ENCODE measurements at regions not wholly inside any gene's neighbourhood (a gene's known extent, or its start where the extent isn't known, plus 50 kb on each side); places are given as distances from the start of the nearest gene placed in this dataset.

DNA sequence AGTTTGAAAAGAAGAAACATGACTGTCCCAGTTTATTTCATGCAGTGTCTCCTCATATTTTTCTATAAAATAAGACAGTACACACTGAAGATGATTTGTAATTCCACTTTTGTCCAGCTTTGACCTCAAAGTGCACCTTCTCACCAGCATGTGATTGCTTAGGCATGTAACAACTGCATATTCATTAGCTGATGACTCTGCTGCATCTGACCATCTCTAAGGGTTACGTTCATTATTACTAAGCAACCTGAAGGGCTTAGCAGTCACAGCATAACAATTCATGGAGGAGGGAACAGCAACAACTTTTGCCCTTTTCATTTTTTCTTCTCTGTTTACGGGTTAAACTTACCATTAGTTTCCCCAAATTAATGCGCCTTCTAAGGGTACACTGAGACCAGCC is 330.6 kb upstream of the PIK3C3 start:
- no peak for DNase-seq (ENCODE audit: low read depth)

DNA sequence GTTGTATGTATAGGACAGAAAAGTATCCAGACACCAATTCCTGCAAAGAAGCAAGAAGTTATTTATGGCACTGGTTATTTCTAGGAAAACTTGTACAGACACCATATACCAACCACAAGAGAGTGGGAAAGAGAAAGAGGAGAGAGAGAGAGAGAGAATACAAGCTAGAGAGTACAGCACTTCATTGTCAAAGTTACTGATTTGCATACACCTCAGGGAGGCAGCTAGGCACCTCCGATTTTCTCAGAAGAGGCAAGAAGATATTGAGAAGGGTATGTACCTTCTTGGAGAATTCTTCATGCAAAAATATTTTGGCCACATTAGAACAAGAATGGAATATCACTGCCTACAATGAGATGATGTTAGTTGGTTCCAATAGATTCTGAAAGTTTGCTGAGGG is 333.9 kb upstream of the PIK3C3 start:
- DNase-seq (ENCODE audit: low read depth): no peak

DNA sequence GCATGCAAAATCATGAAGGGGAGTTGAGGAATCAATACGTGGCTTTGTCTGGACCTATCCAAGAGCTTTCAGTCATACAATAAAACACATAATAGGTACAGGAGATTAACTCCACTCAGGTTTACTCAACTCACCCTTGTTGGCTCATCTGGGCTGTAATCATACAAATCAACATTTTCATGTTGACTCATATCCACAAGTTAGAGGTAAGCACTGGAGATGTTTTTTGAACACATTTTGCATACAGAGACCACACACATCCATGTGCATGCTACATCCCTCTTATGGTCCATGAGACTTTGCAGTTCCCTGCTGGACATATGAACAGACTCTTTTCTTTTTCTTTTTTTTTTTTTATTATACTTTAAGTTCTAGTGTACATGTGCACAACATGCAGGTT is 336.9 kb upstream of the PIK3C3 start:
- no peak for DNase-seq (ENCODE audit: low read depth)

DNA sequence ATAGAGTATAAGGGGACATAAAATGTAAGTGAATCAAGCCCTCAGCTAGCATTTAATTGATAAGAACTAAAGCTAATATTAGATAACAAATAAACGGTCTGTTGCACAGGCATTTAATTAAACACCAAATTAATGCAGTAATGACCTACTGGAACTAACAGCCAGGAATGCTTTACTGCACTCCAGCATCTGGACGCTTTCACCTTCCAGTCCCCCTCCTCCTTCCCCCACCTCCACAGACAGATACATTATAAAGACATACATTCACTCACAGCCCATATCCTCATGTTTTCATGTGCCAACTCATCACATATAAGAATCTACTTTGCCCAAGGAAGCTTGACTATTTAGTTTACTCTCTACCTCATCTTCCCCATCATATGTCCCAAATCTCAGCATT is 337.4 kb upstream of the PIK3C3 start:
- no peak for DNase-seq (ENCODE audit: low read depth)

DNA sequence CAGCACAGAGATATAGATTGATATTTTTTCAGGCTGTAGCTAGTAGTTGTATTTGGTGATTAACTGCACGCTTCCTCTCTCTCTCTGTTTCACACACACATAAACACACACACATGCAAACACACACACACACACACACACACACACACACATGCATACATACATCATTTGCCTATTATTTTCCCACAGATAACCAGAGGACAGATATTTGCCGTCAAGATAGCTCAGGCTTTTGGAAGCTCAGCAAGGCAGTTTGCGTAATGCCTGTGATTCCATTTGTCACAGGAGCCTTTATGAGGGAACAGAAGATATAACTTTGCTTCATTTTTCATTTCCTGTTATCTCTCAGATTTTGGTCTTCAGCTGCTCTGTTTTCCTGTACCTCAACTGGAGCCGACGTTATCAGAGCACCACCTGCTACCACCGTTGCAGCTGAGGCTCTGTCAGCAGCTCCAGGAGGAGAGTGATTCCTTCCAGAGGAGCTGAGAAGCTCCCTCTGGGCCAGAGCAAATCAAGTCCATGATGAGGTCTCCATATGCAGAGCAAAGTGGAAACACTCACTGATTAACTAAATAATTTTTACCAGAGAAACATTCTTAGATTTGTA is 341.9 kb upstream of the PIK3C3 start:
- no peak for DNase-seq (ENCODE audit: low read depth)

DNA sequence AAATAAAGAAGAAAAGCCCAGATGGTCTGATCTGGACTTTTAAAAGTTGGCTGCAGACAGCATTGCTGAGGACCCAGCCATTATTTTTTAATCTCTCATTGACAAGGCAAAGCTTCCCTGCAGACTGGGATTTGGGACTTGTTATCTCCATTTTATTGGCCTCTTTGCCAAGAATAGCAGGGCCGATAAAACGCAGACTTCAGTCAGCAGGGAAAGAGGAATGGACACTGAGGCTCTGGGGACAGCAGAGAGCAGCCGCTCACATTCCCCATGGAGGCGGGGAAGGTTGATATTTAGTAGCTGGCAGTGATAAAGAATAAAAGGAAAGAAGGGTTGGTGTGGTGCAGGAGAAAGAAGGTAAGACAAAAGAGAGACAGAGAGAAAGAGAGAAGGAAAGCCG is 350.1 kb upstream of the PIK3C3 start:
- no peak for DNase-seq (ENCODE audit: low read depth)

DNA sequence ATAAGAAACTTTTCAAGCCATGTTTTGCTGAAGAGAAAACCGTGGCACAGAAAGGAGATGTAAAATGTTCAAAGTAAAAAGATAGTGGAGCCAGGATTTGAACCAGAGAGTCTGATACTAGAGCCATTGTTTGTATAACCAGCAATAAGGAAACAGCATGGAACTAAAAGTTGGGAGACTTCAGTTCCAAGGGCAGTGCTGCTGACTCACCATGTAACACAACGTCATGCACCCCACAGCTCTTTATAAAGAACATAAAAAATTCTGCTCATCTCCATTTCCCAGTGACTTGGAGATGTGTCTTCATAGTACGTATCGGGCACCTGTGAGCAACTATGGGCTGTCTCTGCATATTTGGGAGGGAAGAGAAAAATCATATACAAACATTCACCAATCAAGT is 353.0 kb upstream of the PIK3C3 start:
- no peak for DNase-seq (ENCODE audit: low read depth)

DNA sequence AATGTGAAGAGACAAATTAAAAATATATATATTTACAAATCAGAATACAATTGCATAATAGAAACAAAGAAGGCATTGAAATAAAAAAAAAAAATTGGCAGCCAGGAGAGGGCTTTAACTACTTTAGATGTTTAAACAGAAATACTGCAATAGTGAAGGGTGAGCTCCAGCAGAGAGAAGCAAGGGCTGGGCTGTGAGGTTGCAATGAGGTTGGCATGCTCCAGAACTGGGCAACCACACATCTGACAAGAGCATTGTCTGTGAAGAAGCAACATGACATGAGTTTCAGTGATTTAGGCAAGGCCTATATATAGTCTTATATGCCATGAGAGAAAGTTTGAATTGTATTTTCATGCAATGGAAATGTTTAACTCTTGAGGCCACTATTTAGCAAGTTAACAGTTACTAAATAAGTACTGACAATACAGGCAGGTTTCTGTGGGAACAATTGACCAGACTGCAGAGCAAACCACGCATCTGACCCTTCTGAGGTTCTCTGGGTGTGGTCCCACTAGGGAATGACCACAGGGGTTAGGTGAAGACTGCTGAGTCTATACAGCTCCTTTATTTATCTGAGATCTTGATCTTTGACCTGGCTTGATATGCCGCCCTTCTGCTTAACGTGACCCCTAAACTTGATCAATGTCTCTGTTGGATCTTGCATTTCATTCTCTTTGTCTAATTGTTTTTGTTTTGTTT is 354.2 kb upstream of the PIK3C3 start:
- DNase-seq (ENCODE audit: low read depth): no peak

DNA sequence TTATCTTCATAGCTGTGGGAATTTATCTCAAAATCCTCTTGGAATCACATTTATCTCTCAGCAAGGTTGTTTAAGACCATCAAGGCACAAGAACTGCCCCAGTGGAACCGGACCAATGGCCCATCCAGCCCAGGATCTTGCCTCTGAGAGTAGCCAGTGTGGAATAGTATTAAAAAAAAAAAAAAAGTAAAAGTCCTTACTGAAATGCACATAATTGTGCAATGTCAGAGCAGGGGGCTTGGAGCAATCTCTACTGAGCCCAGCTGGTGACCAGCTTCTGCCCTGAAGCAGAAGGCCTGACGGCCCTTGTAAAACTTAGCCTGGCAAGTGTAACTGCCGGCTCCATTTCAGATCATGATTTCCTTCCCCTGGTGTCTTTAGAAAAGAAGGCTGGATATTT is 355.6 kb upstream of the PIK3C3 start:
- no peak for DNase-seq (ENCODE audit: low read depth)

DNA sequence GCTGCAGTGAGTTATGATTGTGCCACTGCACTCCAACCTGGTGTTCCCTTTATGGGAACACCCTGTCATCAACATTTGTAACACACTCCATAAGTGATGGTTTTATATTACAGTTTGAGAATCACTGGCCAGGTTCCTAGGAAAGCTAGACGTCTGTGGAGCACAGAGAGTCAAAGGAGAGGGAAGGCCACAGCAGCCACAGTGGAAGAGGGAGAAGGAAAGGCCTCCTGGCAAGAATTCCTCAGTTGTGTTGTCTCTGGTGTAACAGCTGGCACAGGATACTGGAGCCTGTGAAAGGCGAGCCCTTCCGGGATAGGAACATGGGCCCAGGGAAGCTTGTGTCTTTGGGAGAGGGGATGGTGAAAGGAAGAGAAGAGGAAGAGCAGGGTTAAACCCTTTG is 360.5 kb upstream of the PIK3C3 start:
- DNase-seq (ENCODE audit: low read depth): no peak

DNA sequence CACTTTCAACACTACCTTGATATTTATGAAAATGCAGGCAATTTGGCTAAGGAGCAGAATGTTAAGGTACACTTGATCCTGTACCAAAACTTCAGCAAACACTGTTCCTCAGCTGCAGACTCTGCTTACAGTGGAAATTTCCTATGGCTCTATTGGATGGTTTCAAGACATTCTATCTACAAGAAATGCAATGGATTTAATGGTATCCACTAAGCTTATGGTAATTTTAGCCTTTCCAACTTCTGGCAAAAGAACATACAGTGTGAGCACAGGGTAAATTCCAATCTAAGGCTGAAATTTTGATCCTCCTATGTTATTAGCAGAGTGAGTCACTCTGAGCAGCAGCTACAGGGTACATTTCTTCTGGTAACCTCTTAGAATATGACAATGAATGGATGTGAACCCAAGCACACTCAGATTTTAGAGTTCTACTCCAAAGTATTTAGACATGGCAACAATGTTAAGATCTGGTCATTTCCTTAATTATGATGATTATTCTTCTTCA is 361.8 kb upstream of the PIK3C3 start:
- no peak for DNase-seq (ENCODE audit: low read depth)

DNA sequence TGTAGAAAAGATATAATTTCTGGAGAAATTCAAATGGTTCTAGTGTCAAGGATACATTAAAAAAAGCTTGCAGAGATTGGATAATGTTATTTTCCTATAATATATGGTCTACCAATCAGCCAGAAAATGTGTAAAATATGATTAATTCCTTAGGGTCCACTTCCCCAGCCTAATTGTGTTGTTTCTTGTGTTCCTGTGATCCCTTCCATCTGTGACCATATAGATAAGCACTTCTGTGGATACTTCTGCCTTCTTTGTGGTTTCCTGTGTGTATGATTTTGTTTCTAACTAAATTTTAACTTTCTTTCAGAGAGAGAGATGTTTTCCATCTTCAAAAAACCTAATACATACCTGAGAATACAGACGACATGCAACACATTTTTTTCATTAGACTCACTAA is 367.1 kb upstream of the PIK3C3 start:
- DNase-seq (ENCODE audit: low read depth): no peak

DNA sequence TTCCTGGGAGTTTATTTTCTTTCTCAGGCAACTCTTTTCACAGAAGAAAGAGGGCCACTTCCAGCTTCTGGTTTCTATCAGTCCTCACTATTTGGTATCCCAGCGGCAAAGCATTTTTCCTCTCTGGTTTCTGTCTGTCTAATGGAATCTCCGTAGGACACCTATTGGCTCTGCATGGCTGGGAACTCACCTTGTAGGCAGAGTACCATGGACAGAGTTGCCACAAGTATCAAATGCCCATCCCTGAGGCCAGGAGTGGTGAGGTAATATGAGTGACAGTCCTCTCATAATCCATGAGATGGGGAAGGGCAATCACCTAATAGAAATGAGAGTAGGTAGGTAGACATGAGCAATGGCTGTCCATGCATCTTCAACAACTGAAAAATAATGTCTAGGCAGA is 369.5 kb upstream of the PIK3C3 start:
- no peak for DNase-seq (ENCODE audit: low read depth)

DNA sequence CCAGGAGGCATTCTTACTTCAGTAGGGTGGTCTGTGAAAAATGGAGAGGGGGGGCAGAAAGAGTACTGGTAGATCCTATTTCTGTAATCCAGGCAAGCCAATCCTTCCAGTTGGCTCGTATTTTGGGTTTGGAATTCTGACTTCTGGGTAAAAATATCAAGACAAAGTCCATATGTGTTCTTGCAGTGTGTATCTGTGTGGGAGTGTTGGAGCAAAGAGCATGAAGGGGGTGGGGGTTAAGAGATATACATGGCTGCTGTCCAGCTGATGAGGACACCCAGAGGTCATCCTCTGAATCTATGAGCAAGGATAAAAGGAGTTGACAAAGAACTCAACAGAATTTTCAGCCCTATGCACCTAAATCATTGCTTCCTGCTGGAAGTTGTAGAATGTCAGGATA is 375.8 kb upstream of the PIK3C3 start:
- no peak for DNase-seq (ENCODE audit: low read depth)

DNA sequence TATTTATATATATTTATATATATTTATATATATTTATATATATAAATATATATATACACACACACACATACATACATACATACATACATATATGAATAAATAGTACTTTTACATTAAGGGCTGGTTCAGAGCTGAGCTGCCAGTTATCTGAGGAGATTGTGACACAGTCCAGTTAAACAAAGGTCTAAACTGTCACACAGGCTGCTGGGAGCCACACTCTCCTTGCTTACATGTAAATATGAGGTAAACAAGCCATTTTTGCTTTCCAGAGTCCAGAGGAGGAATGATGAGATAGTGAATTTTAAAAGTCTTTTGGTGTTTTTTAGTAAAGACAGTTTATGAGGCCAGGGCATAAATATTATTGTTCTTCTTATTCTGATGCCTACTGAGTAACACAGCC is 377.5 kb upstream of the PIK3C3 start:
- no peak for DNase-seq (ENCODE audit: low read depth)

DNA sequence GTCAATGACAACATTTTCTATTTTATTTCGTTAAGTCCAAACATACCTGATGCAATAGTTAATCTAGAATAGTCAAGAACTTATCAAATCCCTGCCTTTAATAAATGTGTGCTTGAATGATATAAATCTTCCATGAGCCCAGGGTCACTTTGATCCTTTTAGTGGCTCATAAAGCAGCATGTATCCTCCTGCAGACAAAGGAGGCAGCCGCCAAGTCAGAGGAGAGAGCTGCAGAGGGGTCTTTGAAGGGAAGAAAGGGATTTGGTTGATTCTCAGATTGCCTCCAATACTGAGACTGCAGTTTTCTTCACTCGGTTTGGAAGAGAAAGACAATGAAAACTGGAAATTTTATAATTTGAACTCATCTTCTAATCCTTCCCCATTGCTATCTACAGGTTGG is 378.4 kb upstream of the PIK3C3 start:
- no peak for DNase-seq (ENCODE audit: low read depth)

DNA sequence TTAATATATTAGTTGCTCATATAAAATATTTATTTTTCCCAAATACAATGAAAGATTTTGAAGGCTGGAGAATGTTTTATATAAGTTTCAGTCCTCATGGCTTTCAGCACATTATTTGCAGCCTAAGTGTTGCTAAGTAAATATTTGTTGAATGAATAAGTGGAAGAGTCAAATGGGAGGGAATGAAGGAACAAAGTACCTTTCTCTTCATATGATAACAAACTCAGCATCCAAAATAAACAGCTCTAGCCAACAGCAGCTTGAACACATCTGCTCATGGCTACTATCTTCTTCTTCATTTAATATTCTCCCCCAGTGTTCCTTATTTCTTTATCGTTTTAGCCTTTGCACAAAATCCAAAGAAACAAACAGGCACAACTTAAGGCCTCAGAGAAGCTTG is 385.2 kb upstream of the PIK3C3 start:
- DNase-seq (ENCODE audit: low read depth): no peak

DNA sequence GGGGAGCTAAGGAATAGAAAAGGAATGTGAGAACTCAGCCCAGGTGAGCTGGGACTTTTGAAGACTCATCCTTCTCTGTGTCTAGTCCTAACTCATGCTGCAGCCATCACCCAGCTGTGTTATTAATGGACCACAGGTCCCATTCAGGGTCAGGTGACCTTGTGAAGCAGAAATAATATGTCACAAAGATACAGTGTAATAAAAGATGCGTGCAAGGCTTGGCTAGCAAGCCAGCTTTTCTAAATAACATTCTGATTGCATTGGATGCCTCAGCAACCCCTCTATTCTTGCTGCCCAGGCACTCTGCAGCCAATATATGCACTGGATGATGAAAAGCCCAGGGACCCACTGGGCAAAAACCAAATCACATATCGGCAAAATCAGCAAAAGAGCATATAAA is 393.1 kb upstream of the PIK3C3 start:
- no peak for DNase-seq (ENCODE audit: low read depth)

DNA sequence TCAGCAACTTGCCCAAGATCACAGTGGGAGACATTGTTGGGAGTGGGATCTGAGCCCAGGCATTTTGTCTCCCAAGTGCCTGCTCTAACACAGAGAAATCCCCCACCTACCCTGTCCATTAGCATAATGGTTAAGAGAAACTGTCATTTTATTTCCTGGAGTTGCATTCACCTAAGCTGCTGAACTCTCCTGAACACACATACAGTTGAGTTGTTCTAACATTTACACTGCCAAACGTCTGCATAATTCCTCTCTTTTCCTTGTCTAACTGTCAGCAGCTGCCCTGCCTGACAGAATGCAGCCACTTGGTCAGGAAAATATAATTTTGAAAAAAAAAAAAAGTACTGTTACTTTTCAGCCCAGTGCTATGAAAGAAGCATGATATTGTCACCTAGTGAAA is 396.3 kb upstream of the PIK3C3 start:
- DNase-seq (ENCODE audit: low read depth): no peak

DNA sequence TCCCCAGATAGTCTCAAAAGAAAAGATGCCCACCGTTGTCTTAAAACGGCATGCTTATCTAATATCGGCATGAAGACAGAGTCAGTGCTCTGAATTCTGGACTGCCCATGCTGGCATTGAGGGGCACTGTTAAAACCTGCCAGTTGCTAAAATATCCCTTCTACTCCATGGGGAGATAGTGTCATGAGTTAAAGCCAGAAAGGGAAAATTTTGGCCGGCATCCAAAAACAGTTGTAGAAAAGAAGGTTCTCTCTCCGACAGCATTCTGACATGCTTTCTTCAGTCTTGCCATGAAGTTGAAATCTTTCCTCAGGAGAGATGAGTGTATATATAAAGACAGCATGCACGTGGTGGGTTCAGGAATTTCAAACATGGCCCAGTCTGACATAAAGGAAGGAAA is 401.3 kb upstream of the PIK3C3 start:
- no peak for DNase-seq (ENCODE audit: low read depth)

DNA sequence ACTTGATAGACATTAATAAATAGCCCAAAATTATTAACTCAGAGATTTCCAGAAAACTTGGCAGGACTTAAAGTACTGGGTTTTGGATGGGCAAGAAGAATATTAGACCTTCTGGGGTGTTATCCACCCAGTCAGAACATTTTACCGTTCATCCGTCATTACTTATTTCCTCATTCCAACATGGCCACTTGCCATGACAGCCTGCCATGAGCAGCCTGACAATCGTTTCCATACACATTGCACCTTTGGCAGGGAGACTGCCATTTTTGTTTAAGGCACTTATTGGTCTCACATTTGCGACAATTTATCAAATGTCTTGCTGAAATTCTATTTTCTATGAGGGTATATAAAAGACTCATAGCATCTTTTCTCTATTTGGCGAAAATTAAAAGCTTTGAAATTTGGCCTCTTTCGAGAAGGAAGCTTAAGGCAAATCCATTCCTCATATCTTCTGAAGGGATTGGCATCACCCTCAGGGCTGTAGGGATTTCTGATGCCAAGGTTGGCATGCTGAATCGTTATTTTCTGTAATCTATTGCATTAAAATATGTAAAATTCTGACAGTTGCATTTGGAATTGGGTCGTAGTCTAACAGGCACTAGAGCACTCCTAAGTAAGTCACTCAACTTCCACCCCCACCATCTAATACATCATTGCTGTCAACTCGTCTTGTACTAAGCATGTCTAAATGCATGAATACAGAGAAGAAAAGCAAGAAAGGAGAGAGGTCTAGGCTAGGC is 406.3 kb upstream of the PIK3C3 start:
- DNase-seq (ENCODE audit: low read depth): no peak

DNA sequence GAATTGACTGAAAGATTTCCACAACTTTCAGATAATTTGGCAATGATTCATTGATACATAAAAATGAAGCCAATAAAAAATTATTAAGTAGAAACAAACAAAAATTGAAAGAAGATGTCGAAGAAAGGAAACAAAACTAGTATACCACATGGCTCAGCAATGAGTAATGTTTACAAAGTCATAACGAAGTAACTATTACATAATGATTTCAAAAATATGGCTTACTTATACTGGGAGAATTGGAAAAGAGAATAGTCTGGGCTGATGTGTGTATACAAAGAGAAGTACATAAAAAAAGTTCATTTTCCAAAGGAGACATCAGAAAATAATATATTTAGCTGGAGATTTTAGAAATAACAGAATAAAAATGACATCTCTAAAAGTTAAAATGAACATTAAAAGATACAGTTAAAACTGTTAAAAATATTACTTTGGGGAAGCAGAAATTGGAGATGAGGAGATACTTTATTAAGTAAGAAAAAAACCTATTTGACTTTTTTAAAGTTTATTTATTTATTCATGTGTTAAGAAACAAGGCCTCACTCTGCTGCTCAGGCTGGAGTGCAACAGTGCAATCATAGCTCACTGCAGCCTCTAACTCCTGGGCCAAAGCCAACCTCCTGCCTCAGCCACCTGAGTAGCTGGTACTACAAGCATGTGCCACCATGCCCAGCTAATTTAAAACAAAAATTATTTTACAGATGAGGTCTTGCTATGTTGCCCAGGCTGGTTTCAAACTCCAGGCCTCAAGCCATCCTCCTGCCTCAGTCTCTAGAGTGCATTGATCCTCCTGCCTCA is 409.7 kb upstream of the PIK3C3 start:
- no peak for DNase-seq (ENCODE audit: low read depth)

DNA sequence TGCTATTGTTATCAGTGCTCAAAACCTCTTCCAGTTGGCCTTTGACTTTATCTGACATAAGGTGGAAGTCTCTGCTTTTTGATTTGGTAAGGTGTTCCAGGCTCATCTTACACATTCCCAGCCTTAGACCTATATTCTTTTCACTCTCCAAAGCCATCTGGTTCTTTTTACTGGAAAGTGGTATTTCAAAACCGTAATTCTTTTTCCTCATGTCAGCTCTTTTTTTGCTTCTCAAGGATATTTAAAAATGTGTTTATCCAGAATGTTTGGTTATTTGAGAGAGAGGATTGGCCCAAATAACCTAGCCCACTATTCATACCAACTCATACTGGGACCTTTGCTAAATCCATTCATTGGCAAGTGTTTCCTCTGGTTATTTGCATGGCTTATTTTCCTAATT is 411.2 kb upstream of the PIK3C3 start:
- no peak for DNase-seq (ENCODE audit: low read depth)
